Type B pancreatic cell (in vitro differentiated cells): ENCODE measurements at regions not wholly inside any gene's neighbourhood (a gene's known extent, or its start where the extent isn't known, plus 50 kb on each side); places are given as distances from the start of the nearest gene placed in this dataset.
A peak's percentile ranks its signal among the peaks of the same experiment; 100 is the strongest.

Source experiments
- DNase-seq: peaks from one replicate; pipeline ENCODE4 v3.0.0; 2021; ENCODE audit warnings: mixed read lengths; ENCODE audit not compliant: unreplicated experiment; ENCODE audit errors: extremely low spot score
- H3K27ac Mint-ChIP-seq: 2 replicates; pipeline ENCODE4 v1.8.0; 2021; ENCODE audit warnings: mild to moderate bottlenecking, mixed read lengths
- H3K27me3 Mint-ChIP-seq: 2 replicates; pipeline ENCODE4 v1.8.0; 2021; ENCODE audit warnings: mixed read lengths
- H3K36me3 Mint-ChIP-seq: 2 replicates; pipeline ENCODE4 v1.8.0; 2021; ENCODE audit warnings: mixed read lengths
- H3K4me1 Mint-ChIP-seq: one replicate; pipeline ENCODE4 v1.8.0; 2021; ENCODE audit warnings: mixed read lengths; ENCODE audit not compliant: unreplicated experiment
- H3K4me3 Mint-ChIP-seq: 2 replicates; pipeline ENCODE4 v1.8.0; 2021; ENCODE audit warnings: mild to moderate bottlenecking, mixed read lengths
- H3K9me3 Mint-ChIP-seq: 2 replicates; pipeline ENCODE4 v1.8.0; 2021; ENCODE audit warnings: mixed read lengths
- TF ChIP-seq, protein P1 (sequence below): fragments of 200-600 bp; sonication (generic); conservative IDR thresholded peaks from 2 replicates; pipeline ENCODE4 v1.5.0; 2021; ENCODE audit warnings: antibody characterized with exemption, mild to moderate bottlenecking

- H3K4me1 Mint-ChIP-seq: no peaks in the 10 kb centered on the region
- no peak overlapping the region for H3K27ac Mint-ChIP-seq
- H3K4me3 Mint-ChIP-seq: no peak overlapping the region
- no peak for DNase-seq
- TF ChIP-seq, protein P1, sequence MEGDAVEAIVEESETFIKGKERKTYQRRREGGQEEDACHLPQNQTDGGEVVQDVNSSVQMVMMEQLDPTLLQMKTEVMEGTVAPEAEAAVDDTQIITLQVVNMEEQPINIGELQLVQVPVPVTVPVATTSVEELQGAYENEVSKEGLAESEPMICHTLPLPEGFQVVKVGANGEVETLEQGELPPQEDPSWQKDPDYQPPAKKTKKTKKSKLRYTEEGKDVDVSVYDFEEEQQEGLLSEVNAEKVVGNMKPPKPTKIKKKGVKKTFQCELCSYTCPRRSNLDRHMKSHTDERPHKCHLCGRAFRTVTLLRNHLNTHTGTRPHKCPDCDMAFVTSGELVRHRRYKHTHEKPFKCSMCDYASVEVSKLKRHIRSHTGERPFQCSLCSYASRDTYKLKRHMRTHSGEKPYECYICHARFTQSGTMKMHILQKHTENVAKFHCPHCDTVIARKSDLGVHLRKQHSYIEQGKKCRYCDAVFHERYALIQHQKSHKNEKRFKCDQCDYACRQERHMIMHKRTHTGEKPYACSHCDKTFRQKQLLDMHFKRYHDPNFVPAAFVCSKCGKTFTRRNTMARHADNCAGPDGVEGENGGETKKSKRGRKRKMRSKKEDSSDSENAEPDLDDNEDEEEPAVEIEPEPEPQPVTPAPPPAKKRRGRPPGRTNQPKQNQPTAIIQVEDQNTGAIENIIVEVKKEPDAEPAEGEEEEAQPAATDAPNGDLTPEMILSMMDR: no peak
- H3K9me3 Mint-ChIP-seq: peaks cover 7% of the 10 kb centered on the region
- H3K36me3 Mint-ChIP-seq: no peaks in the 10 kb centered on the region
- H3K27me3 Mint-ChIP-seq: no peaks in the 10 kb centered on the region
These were observed 203.8 kb upstream of the CDH7 start for GRCh38 chr18:65547046-65547445.

- peaks cover 7% of the 10 kb centered on the region for H3K9me3 Mint-ChIP-seq
- H3K36me3 Mint-ChIP-seq: no peaks in the 10 kb centered on the region
- H3K27ac Mint-ChIP-seq: peak overlapping the region; percentile 70
- no peaks in the 10 kb centered on the region for H3K27me3 Mint-ChIP-seq
- DNase-seq: no peak
- TF ChIP-seq, protein P1: no peak
- peak overlapping the region; percentile 58 for H3K4me3 Mint-ChIP-seq
- H3K4me1 Mint-ChIP-seq: no peaks in the 10 kb centered on the region
These were observed 206.1 kb upstream of the CDH7 start for GRCh38 chr18:65544701-65545100.

GRCh38 chr18:65527879-65528633 is 222.8 kb upstream of the CDH7 start:
- TF ChIP-seq, protein P1: no peak
- DNase-seq: no peak
- H3K27ac Mint-ChIP-seq: no peak overlapping the region
- H3K4me3 Mint-ChIP-seq: no peak overlapping the region
- peaks cover 7% of the 10 kb centered on the region for H3K4me1 Mint-ChIP-seq
- no peaks in the 10 kb centered on the region for H3K36me3 Mint-ChIP-seq
- no peaks in the 10 kb centered on the region for H3K27me3 Mint-ChIP-seq
- H3K9me3 Mint-ChIP-seq: no peaks in the 10 kb centered on the region

GRCh38 chr18:65526099-65526498 is 224.7 kb upstream of the CDH7 start:
- no peak for DNase-seq
- H3K9me3 Mint-ChIP-seq: no peaks in the 10 kb centered on the region
- TF ChIP-seq, protein P1: no peak
- H3K4me3 Mint-ChIP-seq: no peak overlapping the region
- H3K36me3 Mint-ChIP-seq: no peaks in the 10 kb centered on the region
- H3K27me3 Mint-ChIP-seq: no peaks in the 10 kb centered on the region
- peaks cover 7% of the 10 kb centered on the region for H3K4me1 Mint-ChIP-seq
- no peak overlapping the region for H3K27ac Mint-ChIP-seq

DNA sequence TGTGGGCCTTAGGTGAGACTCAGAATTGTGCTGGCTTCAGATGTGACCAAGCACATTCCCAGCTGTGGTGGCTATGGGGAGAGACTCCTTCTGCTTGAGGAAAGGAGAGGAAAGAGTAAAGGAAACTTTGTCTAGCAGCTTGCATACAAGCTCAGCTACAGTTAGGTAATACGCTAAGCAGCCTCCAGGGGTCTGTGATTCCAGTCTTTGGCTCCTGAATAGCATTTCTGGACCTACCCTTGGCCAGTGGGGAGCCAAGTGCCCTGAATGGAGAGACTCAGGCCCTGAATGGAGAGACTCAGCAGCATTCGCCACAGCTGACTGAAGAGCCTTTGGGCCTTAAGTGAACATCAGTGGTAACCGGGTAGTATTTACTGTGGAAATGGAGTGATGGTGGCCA is 227.4 kb upstream of the CDH7 start:
- TF ChIP-seq, protein P1: peak; percentile 34
- Mint-ChIP-seq H3K36me3 (no peaks in the 10 kb centered on the region), H3K4me3 (no peak overlapping the region), H3K9me3 (no peaks in the 10 kb centered on the region), H3K27ac (no peak overlapping the region), H3K27me3 (no peaks in the 10 kb centered on the region), H3K4me1 (no peaks in the 10 kb centered on the region)
- DNase-seq: no peak
